Upper lobe of left lung (tissue), 6 donors: ENCODE measurements at regions not wholly inside any gene's neighbourhood (a gene's known extent, or its start where the extent isn't known, plus 50 kb on each side); places are given as distances from the start of the nearest gene placed in this dataset.

Source experiments
- ATAC-seq, 2 donors: fragments of 200-7000 bp; cut with Tn5 transposase; one replicate each; pipeline ENCODE4 v1.9.1; 2022; ENCODE audit warnings: mild to moderate bottlenecking in 2 of 2, moderate library complexity in 2 of 2; ENCODE audit not compliant: low FRiP score in 2 of 2
- DNase-seq, 2 donors: peaks; one replicate each; pipeline ENCODE4 v3.0.0-alpha.2; 2019 to 2020
- H3K27ac ChIP-seq, 4 donors: fragments of 200-600 bp; sonication (generic); one replicate each; pipeline ENCODE4 v1.5.1; 2016 to 2019
- H3K27me3 ChIP-seq, 4 donors: fragments of 200-600 bp; sonication (generic); one replicate each; pipeline ENCODE4 v1.5.1; 2017 to 2019
- H3K36me3 ChIP-seq, 4 donors: fragments of 200-600 bp; sonication (generic); one replicate each; pipeline ENCODE4 v1.5.1; 2016 to 2019
- H3K4me1 ChIP-seq, 4 donors: fragments of 200-600 bp; sonication (generic); one replicate each; pipeline ENCODE4 v1.5.1; 2018 to 2019
- H3K4me3 ChIP-seq, 4 donors: fragments of 200-600 bp; sonication (generic); one replicate each; pipeline ENCODE4 v1.5.1; 2017 to 2019; ENCODE audit warnings: mild to moderate bottlenecking in 2 of 4, moderate library complexity in 1 of 4
- H3K9me3 ChIP-seq, 4 donors: fragments of 200-600 bp; sonication (generic); one replicate each; pipeline ENCODE4 v1.5.1; 2018 to 2019
- EP300 ChIP-seq, 4 donors: sonication (generic); formaldehyde crosslinking; IDR thresholded peaks; one replicate each; pipeline ENCODE4 v1.5.1; 2017; ENCODE audit warnings: antibody characterized with exemption in 4 of 4, control low read depth in 2 of 4
- POLR2A ChIP-seq, 4 donors: fragments of 450-650 bp; IDR thresholded peaks; one replicate each; pipeline ENCODE4 v1.5.1; 2016 to 2017; ENCODE audit warnings: antibody characterized with exemption in 4 of 4, mild to moderate bottlenecking in 2 of 4
- POLR2AphosphoS5 ChIP-seq, 2 donors: sonication (generic); formaldehyde crosslinking; IDR thresholded peaks; one replicate each; pipeline ENCODE4 v1.5.1; 2017; ENCODE audit warnings: antibody characterized with exemption in 2 of 2
- WGBS, 2 donors: methylation state at CpG; one replicate each; pipeline ENCODE4 v1.1.5; 2017 to 2018; 5-methylcytosine and 5-hydroxymethylcytosine counted together
- TF ChIP-seq, protein P1 (sequence below), 6 experiments: fragments of 450-650 bp in 4 of 6; fragments of 200-600 bp in 2 of 6; sonication (generic) in 2 of 6; IDR thresholded peaks; one replicate each; pipeline ENCODE4 v1.5.1; 2016 to 2019; ENCODE audit warnings: antibody characterized with exemption in 6 of 6
- donor health status: DM: no; HTN: no; CAD: no; lungs with moderate emphysema.
- donor health status: DM: no; HTN: yes; CAD: no; lungs with severe emphysema.

DNA sequence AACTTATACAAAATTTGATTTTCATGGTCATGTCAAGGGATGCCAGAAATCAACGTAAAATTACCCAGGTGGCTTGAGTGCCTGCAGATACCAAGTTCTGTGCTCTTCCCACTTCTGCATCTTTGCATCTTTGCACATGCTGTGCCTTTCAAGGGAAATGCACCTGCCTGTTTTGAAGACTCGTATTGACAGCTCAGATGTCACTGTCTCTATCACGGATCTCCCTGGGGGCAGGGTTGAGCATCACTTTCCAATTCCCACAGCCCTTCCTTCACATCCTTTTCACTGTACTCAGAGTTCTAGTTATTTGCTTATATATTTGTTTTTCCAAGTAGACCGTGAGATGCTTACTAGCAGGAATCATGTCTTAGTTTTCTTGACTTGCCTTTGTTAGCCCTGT lies 274.2 kb downstream of the CDH26 start:
- 89 to 93% methylated on average over 4 of the region's 4 CpGs for WGBS, 2 donors
- Histone ChIP-seq H3K27ac (no peak overlapping the region), H3K27me3 (no peaks in the 10 kb centered on the region), H3K9me3 (no peaks in the 10 kb centered on the region), H3K36me3 (no peaks in the 10 kb centered on the region), H3K4me3 (no peak overlapping the region), H3K4me1 (no peaks in the 10 kb centered on the region)
- ATAC-seq (no peak), DNase-seq (no peak)
- no peak for TF ChIP-seq POLR2AphosphoS5 (IDR thresholded peaks at IDR 0.05)
- no peak for TF ChIP-seq EP300 (IDR thresholded peaks at IDR 0.05)
- TF ChIP-seq POLR2A (IDR thresholded peaks at IDR 0.05): no peak
- TF ChIP-seq, protein P1, sequence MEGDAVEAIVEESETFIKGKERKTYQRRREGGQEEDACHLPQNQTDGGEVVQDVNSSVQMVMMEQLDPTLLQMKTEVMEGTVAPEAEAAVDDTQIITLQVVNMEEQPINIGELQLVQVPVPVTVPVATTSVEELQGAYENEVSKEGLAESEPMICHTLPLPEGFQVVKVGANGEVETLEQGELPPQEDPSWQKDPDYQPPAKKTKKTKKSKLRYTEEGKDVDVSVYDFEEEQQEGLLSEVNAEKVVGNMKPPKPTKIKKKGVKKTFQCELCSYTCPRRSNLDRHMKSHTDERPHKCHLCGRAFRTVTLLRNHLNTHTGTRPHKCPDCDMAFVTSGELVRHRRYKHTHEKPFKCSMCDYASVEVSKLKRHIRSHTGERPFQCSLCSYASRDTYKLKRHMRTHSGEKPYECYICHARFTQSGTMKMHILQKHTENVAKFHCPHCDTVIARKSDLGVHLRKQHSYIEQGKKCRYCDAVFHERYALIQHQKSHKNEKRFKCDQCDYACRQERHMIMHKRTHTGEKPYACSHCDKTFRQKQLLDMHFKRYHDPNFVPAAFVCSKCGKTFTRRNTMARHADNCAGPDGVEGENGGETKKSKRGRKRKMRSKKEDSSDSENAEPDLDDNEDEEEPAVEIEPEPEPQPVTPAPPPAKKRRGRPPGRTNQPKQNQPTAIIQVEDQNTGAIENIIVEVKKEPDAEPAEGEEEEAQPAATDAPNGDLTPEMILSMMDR (IDR thresholded peaks at IDR 0.05): no peak

GRCh38 chr20:60233018-60233630 lies 274.9 kb downstream of the CDH26 start:
- ATAC-seq (no peak), DNase-seq (no peak)
- Histone ChIP-seq H3K4me1 (no peaks in the 10 kb centered on the region), H3K36me3 (no peaks in the 10 kb centered on the region), H3K27me3 (no peaks in the 10 kb centered on the region), H3K9me3 (no peaks in the 10 kb centered on the region), H3K27ac (no peak overlapping the region), H3K4me3 (no peak overlapping the region)
- TF ChIP-seq, protein P1 (IDR thresholded peaks at IDR 0.05): no peak
- no peak for TF ChIP-seq POLR2AphosphoS5 (IDR thresholded peaks at IDR 0.05)
- no peak for TF ChIP-seq EP300 (IDR thresholded peaks at IDR 0.05)
- no peak for TF ChIP-seq POLR2A (IDR thresholded peaks at IDR 0.05)
- WGBS, 2 donors: 46 to 63% methylated on average over 3 of the region's 3 CpGs

GRCh38 chr20:60236613-60237012 lies 278.4 kb downstream of the CDH26 start:
- Histone ChIP-seq H3K9me3 (no peaks in the 10 kb centered on the region), H3K27ac (no peak overlapping the region), H3K27me3 (no peaks in the 10 kb centered on the region), H3K4me3 (no peak overlapping the region), H3K4me1 (no peaks in the 10 kb centered on the region), H3K36me3 (no peaks in the 10 kb centered on the region)
- DNase-seq (no peak), ATAC-seq (no peak)
- 59 to 65% methylated on average over 1 of the region's 1 CpG for WGBS, 2 donors
- TF ChIP-seq EP300 (IDR thresholded peaks at IDR 0.05) (no peak), POLR2A (IDR thresholded peaks at IDR 0.05) (no peak), POLR2AphosphoS5 (IDR thresholded peaks at IDR 0.05) (no peak)
- TF ChIP-seq, protein P1 (IDR thresholded peaks at IDR 0.05): no peak

DNA sequence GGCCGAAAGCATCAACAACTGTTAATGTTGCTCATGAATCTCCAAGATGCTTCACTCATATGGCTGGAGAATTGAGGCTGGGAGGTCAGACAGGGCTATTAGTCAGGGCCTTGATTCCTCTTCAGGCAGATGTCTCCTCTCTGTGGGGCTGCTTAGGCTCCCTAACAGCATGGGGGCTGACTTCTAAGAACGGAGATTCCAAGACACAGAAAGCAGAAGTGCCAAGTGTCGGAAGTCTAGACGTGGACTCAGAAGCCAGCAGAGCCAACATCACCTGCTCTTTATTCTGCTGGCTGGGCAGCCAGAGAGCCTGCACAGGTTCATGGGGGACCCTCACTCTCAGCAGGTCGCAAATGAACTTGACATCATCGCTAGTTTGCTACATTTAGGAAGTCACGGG lies 279.8 kb downstream of the CDH26 start:
- Histone ChIP-seq H3K4me3 (no peak overlapping the region), H3K36me3 (no peaks in the 10 kb centered on the region), H3K27me3 (no peaks in the 10 kb centered on the region), H3K9me3 (no peaks in the 10 kb centered on the region), H3K27ac (no peak overlapping the region), H3K4me1 (no peaks in the 10 kb centered on the region)
- DNase-seq (no peak), ATAC-seq (no peak)
- TF ChIP-seq POLR2A (IDR thresholded peaks at IDR 0.05) (no peak), EP300 (IDR thresholded peaks at IDR 0.05) (no peak), POLR2AphosphoS5 (IDR thresholded peaks at IDR 0.05) (no peak)
- TF ChIP-seq, protein P1 (IDR thresholded peaks at IDR 0.05): no peak
- WGBS, 2 donors: 70 to 96% methylated on average over 5 to 7 of the region's 7 CpGs

- Histone ChIP-seq H3K4me3 (no peak overlapping the region), H3K36me3 (no peaks in the 10 kb centered on the region), H3K9me3 (no peaks in the 10 kb centered on the region), H3K27me3 (no peaks in the 10 kb centered on the region), H3K4me1 (no peaks in the 10 kb centered on the region), H3K27ac (no peak overlapping the region)
- ATAC-seq (no peak), DNase-seq (no peak)
- WGBS, 2 donors: 71 to 72% methylated on average over 10 to 11 of the region's 11 CpGs
- TF ChIP-seq POLR2AphosphoS5 (IDR thresholded peaks at IDR 0.05) (no peak), EP300 (IDR thresholded peaks at IDR 0.05) (no peak), POLR2A (IDR thresholded peaks at IDR 0.05) (no peak)
- TF ChIP-seq, protein P1 (IDR thresholded peaks at IDR 0.05): no peak
Measured at GRCh38 chr20:60238992-60239660, 280.9 kb downstream of the CDH26 start.
